ENCODE measurements at regions not wholly inside any gene's neighbourhood (a gene's known extent, or its start where the extent isn't known, plus 50 kb on each side); places are given as distances from the start of the nearest gene placed in this dataset.

- no peak overlapping the region for H3K27ac Mint-ChIP-seq
- peaks cover 7% of the 10 kb centered on the region; the same call in 1 of the 2 replicates for H3K9me3 Mint-ChIP-seq
- DNase-seq = no peak
- no peak for TF ChIP-seq CTCF (IDR thresholded peaks at IDR 0.05)
- no peaks in the 10 kb centered on the region for H3K4me1 Mint-ChIP-seq (ENCODE audit: low read depth)
- no peak overlapping the region for H3K4me3 Mint-ChIP-seq
- peaks cover 6% of the 10 kb centered on the region for H3K27me3 Mint-ChIP-seq (ENCODE audit: insufficient read depth)
- H3K36me3 Mint-ChIP-seq (ENCODE audit: low read depth) = no peaks in the 10 kb centered on the region
Observed at GRCh38 chr6:106901062-106901461, 73.5 kb downstream of the CD24 start.

- Mint-ChIP-seq H3K4me1 (ENCODE audit: low read depth) (no peaks in the 10 kb centered on the region), H3K36me3 (ENCODE audit: low read depth) (no peaks in the 10 kb centered on the region), H3K27ac (no peak overlapping the region), H3K27me3 (ENCODE audit: insufficient read depth) (peaks cover 2% of the 10 kb centered on the region), H3K4me3 (no peak overlapping the region), H3K9me3 (peaks cover 7% of the 10 kb centered on the region; the same call in 1 of the 2 replicates)
- no peak for DNase-seq
- no peak for TF ChIP-seq CTCF (IDR thresholded peaks at IDR 0.05)
Observed at GRCh38 chr6:106899697-106900096, 74.8 kb downstream of the CD24 start.

- no peak for TF ChIP-seq CTCF (IDR thresholded peaks at IDR 0.05)
- H3K27ac Mint-ChIP-seq = no peak overlapping the region
- H3K4me3 Mint-ChIP-seq = no peak overlapping the region
- H3K36me3 Mint-ChIP-seq (ENCODE audit: low read depth) = no peaks in the 10 kb centered on the region
- H3K9me3 Mint-ChIP-seq = peaks cover 7% of the 10 kb centered on the region; the same call in 1 of the 2 replicates
- DNase-seq = no peak
- no peaks in the 10 kb centered on the region for H3K4me1 Mint-ChIP-seq (ENCODE audit: low read depth)
- H3K27me3 Mint-ChIP-seq (ENCODE audit: insufficient read depth) = peaks cover 3% of the 10 kb centered on the region; the same call in 1 of the 2 replicates
Observed at GRCh38 chr6:106897580-106897979, 76.9 kb downstream of the CD24 start.

- DNase-seq = no peak
- peaks cover 1% of the 10 kb centered on the region; the same call in 1 of the 2 replicates for H3K9me3 Mint-ChIP-seq
- H3K36me3 Mint-ChIP-seq (ENCODE audit: low read depth) = no peaks in the 10 kb centered on the region
- H3K27me3 Mint-ChIP-seq (ENCODE audit: insufficient read depth) = peaks cover 3% of the 10 kb centered on the region; the same call in 1 of the 2 replicates
- no peaks in the 10 kb centered on the region for H3K4me1 Mint-ChIP-seq (ENCODE audit: low read depth)
- no peak overlapping the region for H3K4me3 Mint-ChIP-seq
- TF ChIP-seq CTCF (IDR thresholded peaks at IDR 0.05) = no peak
- H3K27ac Mint-ChIP-seq = no peak overlapping the region
Observed at GRCh38 chr6:106895703-106896040, 78.9 kb downstream of the CD24 start.

GRCh38 chr6:106894978-106895702 lies 79.4 kb downstream of the CD24 start:
- H3K4me3 Mint-ChIP-seq = no peak overlapping the region
- no peaks in the 10 kb centered on the region for H3K36me3 Mint-ChIP-seq (ENCODE audit: low read depth)
- TF ChIP-seq CTCF (IDR thresholded peaks at IDR 0.05) = no peak
- no peak overlapping the region for H3K27ac Mint-ChIP-seq
- H3K9me3 Mint-ChIP-seq = no peaks in the 10 kb centered on the region
- no peak for DNase-seq
- H3K4me1 Mint-ChIP-seq (ENCODE audit: low read depth) = no peaks in the 10 kb centered on the region
- H3K27me3 Mint-ChIP-seq (ENCODE audit: insufficient read depth) = peaks cover 3% of the 10 kb centered on the region; the same call in 1 of the 2 replicates

Measured in HFFc6 (cell line).